ENCODE measurements at regions not wholly inside any gene's neighbourhood (a gene's known extent, or its start where the extent isn't known, plus 50 kb on each side); places are given as distances from the start of the nearest gene placed in this dataset.

DNA sequence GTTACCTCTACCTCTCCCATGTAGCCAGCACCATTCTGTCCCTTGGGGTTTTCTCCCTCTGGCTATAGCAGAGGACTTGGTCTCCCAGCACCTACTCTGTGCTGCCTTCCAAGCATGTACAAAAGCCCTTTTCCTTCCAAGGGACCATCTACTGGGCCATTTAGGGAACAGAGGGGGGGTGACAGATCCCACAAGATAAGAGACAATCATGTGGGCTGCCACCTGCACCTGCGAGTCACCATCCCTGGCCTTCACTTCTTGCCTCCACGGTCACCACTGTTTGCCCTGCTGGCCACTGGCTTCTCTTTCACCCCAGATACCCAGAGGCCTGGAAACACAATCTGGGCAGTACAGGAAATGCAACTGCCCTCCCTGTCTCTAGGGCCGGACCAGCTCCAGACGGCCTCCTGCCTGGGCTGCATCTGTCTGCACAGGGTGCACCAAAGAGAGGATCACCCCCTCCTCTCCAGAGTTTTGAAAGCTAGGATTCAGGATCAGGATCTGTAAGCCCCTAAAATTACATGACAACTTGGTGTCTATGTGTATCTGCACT, 160.8 kb upstream of the NECTIN1 start:
- Mint-ChIP-seq H3K4me1 (ENCODE audit: low read depth) (no peaks in the 10 kb centered on the region), H3K27me3 (peaks cover 46% of the 10 kb centered on the region), H3K4me3 (no peak overlapping the region), H3K36me3 (ENCODE audit: low read depth) (no peaks in the 10 kb centered on the region), H3K27ac (no peak overlapping the region), H3K9me3 (no peaks in the 10 kb centered on the region)
- DNase-seq, result no peak
- POLR2A ChIA-PET, result no interaction called here
- CTCF ChIA-PET, result no interaction called here
- no peak for ATAC-seq (ENCODE audit: poor library complexity)
- intact Hi-C loops (cut with DNase I, micrococcal nuclease), result no loop called here
- Histone ChIP-seq H3K36me3 (ENCODE audit: insufficient read depth, low read length) (no peaks in the 10 kb centered on the region), H3K27me3 (ENCODE audit: control insufficient read depth in 1 of 2, insufficient read depth in 2 of 2, low read length in 2 of 2) (peaks cover 2 to 11% of the 10 kb centered on the region in 2 experiments), H3K27ac (ENCODE audit: low read depth in 1 of 2, low read length in 2 of 2) (no peak overlapping the region), H3K4me3 (ENCODE audit: low read length) (no peak overlapping the region), H3K9me3 (ENCODE audit: control insufficient read depth in 1 of 2, insufficient read depth in 1 of 2, low read length in 2 of 2) (peaks cover 0 to 3% of the 10 kb centered on the region in 2 experiments), H3K4me1 (ENCODE audit: insufficient read depth, low read length) (no peaks in the 10 kb centered on the region)
- TF ChIP-seq, protein P1, sequence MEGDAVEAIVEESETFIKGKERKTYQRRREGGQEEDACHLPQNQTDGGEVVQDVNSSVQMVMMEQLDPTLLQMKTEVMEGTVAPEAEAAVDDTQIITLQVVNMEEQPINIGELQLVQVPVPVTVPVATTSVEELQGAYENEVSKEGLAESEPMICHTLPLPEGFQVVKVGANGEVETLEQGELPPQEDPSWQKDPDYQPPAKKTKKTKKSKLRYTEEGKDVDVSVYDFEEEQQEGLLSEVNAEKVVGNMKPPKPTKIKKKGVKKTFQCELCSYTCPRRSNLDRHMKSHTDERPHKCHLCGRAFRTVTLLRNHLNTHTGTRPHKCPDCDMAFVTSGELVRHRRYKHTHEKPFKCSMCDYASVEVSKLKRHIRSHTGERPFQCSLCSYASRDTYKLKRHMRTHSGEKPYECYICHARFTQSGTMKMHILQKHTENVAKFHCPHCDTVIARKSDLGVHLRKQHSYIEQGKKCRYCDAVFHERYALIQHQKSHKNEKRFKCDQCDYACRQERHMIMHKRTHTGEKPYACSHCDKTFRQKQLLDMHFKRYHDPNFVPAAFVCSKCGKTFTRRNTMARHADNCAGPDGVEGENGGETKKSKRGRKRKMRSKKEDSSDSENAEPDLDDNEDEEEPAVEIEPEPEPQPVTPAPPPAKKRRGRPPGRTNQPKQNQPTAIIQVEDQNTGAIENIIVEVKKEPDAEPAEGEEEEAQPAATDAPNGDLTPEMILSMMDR (IDR thresholded peaks at IDR 0.05), result no peak

DNA sequence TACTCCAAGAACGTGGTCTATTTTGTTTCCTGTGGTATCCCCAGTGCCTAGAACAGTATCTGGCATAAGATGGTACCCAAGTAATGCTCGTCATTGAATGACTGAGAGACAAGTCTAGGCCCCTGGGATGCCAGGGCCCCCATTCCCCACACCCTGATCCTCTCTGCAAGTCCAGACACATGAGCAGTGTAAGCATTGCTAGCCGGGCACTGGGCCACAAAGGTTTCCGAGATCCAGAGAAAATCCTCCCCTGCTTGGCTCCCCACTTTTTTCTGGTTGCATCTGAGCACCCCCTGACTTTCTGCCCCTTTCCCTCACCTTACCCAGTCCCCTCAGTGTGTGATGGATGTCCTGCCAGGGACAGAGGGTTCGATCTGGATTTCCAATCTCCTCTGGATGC, 160.1 kb upstream of the NECTIN1 start:
- DNase-seq, result no peak
- H3K36me3 Mint-ChIP-seq (ENCODE audit: low read depth), result no peaks in the 10 kb centered on the region
- no peak overlapping the region for H3K4me3 Mint-ChIP-seq
- no peaks in the 10 kb centered on the region for H3K36me3 ChIP-seq (ENCODE audit: insufficient read depth, low read length)
- H3K27me3 ChIP-seq (ENCODE audit: control insufficient read depth in 1 of 2, insufficient read depth in 2 of 2, low read length in 2 of 2), result peaks cover 2 to 16% of the 10 kb centered on the region in 2 experiments
- TF ChIP-seq, protein P1 (IDR thresholded peaks at IDR 0.05), result no peak
- ChIA-PET CTCF (no interaction called here), POLR2A (no interaction called here)
- H3K4me1 Mint-ChIP-seq (ENCODE audit: low read depth), result no peaks in the 10 kb centered on the region
- H3K4me3 ChIP-seq (ENCODE audit: low read length), result no peak overlapping the region
- no peaks in the 10 kb centered on the region for H3K4me1 ChIP-seq (ENCODE audit: insufficient read depth, low read length)
- intact Hi-C loops (cut with DNase I, micrococcal nuclease), result no loop called here
- no peak overlapping the region for H3K27ac ChIP-seq (ENCODE audit: low read depth in 1 of 2, low read length in 2 of 2)
- no peaks in the 10 kb centered on the region for H3K9me3 Mint-ChIP-seq
- peaks cover 52% of the 10 kb centered on the region for H3K27me3 Mint-ChIP-seq
- no peak for ATAC-seq (ENCODE audit: poor library complexity)
- no peak overlapping the region for H3K27ac Mint-ChIP-seq
- H3K9me3 ChIP-seq (ENCODE audit: control insufficient read depth in 1 of 2, insufficient read depth in 1 of 2, low read length in 2 of 2), result peaks cover 0 to 3% of the 10 kb centered on the region in 2 experiments

DNA sequence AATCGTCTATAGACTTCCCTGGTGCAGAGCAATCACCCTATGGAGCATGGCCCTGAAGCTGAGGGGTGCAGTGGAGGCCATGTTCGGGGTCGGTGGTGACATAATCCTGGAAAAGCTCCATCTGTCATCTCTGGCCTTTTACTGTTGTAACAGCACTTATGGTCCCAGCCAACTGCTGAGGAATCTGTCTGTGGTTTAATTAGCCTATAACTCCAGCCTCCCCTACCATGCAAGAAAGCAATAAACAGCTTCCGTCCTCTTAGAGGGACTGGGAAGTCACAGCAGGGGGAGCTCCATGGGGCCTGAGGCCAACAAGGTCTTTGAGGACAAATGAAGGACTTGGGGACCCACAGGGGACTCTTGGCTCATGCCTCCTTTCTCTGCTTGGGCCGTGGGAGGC, 159.1 kb upstream of the NECTIN1 start:
- Histone ChIP-seq H3K27me3 (ENCODE audit: control insufficient read depth in 1 of 2, insufficient read depth in 2 of 2, low read length in 2 of 2) (peaks cover 2 to 19% of the 10 kb centered on the region in 2 experiments), H3K4me1 (ENCODE audit: insufficient read depth, low read length) (no peaks in the 10 kb centered on the region), H3K36me3 (ENCODE audit: insufficient read depth, low read length) (no peaks in the 10 kb centered on the region), H3K4me3 (ENCODE audit: low read length) (no peak overlapping the region), H3K9me3 (ENCODE audit: control insufficient read depth in 1 of 2, insufficient read depth in 1 of 2, low read length in 2 of 2) (peaks cover 0 to 3% of the 10 kb centered on the region in 2 experiments), H3K27ac (ENCODE audit: low read depth in 1 of 2, low read length in 2 of 2) (no peak overlapping the region)
- intact Hi-C loops (cut with DNase I, micrococcal nuclease), result no loop called here
- Mint-ChIP-seq H3K4me3 (no peak overlapping the region), H3K36me3 (ENCODE audit: low read depth) (no peaks in the 10 kb centered on the region), H3K27me3 (peaks cover 54% of the 10 kb centered on the region), H3K9me3 (no peaks in the 10 kb centered on the region), H3K27ac (no peak overlapping the region), H3K4me1 (ENCODE audit: low read depth) (no peaks in the 10 kb centered on the region)
- ChIA-PET POLR2A (no interaction called here), CTCF (no interaction called here)
- ATAC-seq (ENCODE audit: poor library complexity) (no peak), DNase-seq (no peak)
- TF ChIP-seq, protein P1 (IDR thresholded peaks at IDR 0.05), result no peak
